ENCODE measurements at regions not wholly inside any gene's neighbourhood (a gene's known extent, or its start where the extent isn't known, plus 50 kb on each side); places are given as distances from the start of the nearest gene placed in this dataset.

DNA sequence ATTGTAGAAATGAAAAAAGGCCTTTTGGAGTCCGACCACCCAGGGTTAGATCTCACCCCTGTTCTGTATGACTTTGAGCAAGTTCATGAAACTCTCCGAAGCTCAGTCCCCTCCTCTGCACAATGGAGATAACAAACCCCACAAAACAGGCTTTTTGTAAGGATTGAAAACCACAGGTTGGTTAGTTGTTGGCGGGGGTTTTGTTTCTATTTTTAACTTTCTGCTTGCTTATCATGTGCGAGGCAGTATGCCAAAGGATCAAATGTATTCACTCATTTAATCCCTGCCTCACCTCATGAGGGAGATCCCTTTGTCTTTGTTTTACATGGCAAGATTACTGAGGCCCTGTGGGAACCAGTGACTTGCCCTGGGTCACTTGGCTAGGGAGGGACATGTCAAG, 539.1 kb downstream of the CDK5RAP2 start:
- no peak for DNase-seq (ENCODE audit: low spot score)
- in situ Hi-C loops (cut with MboI; ENCODE audit: low sequenced_read_pairs, unreplicated experiment) = no loop called here
- TF ChIP-seq, protein P1, sequence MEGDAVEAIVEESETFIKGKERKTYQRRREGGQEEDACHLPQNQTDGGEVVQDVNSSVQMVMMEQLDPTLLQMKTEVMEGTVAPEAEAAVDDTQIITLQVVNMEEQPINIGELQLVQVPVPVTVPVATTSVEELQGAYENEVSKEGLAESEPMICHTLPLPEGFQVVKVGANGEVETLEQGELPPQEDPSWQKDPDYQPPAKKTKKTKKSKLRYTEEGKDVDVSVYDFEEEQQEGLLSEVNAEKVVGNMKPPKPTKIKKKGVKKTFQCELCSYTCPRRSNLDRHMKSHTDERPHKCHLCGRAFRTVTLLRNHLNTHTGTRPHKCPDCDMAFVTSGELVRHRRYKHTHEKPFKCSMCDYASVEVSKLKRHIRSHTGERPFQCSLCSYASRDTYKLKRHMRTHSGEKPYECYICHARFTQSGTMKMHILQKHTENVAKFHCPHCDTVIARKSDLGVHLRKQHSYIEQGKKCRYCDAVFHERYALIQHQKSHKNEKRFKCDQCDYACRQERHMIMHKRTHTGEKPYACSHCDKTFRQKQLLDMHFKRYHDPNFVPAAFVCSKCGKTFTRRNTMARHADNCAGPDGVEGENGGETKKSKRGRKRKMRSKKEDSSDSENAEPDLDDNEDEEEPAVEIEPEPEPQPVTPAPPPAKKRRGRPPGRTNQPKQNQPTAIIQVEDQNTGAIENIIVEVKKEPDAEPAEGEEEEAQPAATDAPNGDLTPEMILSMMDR (IDR thresholded peaks at IDR 0.05; ENCODE audit: borderline replicate concordance, control extremely low read depth, extremely low read depth, insufficient read depth, missing control alignments) = no peak

DNA sequence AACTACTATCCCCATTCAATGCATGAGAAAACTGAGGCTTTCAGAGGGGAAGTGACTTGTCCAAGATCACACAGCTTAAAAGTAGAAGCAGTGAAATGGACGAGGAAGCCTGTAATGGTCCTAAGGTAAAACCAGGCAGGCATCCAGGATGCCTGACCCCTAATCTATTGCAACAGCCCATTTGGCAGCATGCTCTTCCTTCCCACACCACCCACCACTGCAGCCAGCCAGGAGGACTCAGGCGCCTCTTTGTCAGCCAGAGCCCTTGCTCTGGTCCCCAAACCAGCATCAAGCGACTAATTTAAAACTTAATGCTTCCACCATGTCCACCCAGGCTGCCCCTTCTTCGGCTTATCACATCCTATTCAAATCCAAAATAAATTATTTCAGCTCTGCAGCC, 541.6 kb downstream of the CDK5RAP2 start:
- TF ChIP-seq, protein P1 (IDR thresholded peaks at IDR 0.05; ENCODE audit: borderline replicate concordance, control extremely low read depth, extremely low read depth, insufficient read depth, missing control alignments) = no peak
- no peak for DNase-seq (ENCODE audit: low spot score)
- in situ Hi-C loops (cut with MboI; ENCODE audit: low sequenced_read_pairs, unreplicated experiment) = no loop called here

DNA sequence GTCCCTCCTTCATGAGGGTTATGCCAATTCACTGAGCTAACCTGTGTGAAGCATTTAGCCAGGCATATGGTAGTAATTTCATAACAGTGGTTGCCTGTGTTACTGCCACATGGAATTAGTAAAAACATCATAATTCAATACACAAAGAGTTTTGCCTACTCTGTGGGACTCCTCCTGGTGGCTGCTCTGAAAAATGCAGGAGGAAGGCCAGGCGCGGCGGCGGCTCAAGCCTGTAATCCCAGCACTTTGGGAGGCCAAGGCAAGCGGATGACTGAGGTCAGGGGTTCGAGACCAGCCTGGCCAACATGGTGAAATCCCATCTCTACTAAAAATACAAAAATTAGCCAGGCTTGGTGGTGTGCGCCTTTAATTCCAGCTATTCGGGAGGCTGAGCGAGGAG, 547.3 kb downstream of the CDK5RAP2 start:
- no peak for DNase-seq (ENCODE audit: low spot score)
- in situ Hi-C loops (cut with MboI; ENCODE audit: low sequenced_read_pairs, unreplicated experiment) = no loop called here
- TF ChIP-seq, protein P1 (IDR thresholded peaks at IDR 0.05; ENCODE audit: borderline replicate concordance, control extremely low read depth, extremely low read depth, insufficient read depth, missing control alignments) = no peak

DNA sequence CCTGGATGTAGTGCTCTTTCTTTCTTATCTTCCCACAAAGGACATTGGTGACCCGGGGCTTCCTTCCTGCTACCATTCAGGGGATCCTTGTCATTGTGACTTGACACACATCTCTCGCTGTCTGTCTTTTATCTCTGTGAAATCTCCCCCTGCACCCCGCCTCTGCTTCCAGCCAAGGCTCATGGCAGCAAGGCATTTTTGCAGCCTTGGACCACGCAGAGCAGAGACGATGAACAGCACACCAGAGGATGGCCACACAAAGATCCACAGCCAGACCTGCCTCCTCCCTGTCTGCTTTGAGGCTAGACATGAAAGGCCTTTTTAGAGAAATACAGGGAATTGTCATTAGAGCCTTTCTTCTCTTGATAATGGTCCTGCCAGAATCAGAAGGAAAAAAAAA, 549.1 kb downstream of the CDK5RAP2 start:
- in situ Hi-C loops (cut with MboI; ENCODE audit: low sequenced_read_pairs, unreplicated experiment) = no loop called here
- DNase-seq (ENCODE audit: low spot score) = no peak
- TF ChIP-seq, protein P1 (IDR thresholded peaks at IDR 0.05; ENCODE audit: borderline replicate concordance, control extremely low read depth, extremely low read depth, insufficient read depth, missing control alignments) = no peak

DNA sequence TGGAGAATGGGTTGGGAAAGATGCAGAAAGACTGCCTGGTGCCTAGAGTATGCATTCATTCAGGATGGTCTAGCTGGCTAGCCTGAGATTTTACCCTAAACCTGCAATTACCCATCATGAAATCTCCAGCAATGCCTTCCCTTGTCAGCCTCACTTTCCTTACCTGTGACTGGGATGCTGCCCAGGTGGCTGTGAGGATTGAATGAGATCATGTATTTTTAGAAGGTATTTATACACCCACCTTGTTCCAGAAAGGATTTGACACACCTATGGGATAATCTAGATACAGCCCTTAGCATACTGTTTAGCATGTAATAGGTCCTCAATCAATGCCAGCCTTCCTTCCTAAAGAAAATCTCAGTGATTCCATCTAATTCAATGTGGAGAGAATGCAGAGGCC, 561.4 kb downstream of the CDK5RAP2 start:
- TF ChIP-seq, protein P1 (IDR thresholded peaks at IDR 0.05; ENCODE audit: borderline replicate concordance, control extremely low read depth, extremely low read depth, insufficient read depth, missing control alignments) = no peak
- no peak for DNase-seq (ENCODE audit: low spot score)
- in situ Hi-C loops (cut with MboI; ENCODE audit: low sequenced_read_pairs, unreplicated experiment) = no loop called here

DNA sequence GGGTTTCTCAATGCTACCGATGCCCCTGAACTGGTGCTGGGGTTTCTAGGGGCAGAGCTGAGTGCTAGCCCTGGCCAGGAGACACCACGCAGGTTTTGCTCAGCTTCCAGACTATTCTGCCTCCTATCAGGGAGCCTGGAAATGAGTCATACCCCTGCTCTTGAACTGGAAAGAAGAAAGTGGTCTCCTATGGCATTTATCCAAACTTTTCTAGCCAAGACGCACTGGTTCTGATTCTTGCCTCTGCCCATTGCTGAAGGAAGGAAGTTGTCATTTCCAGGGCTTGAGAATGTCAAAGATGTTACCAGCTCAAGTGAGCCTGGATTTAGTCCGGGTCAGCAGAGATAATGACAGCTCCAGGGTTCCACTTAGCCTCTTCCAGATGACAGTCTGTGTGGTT, 561.9 kb downstream of the CDK5RAP2 start:
- no peak for DNase-seq (ENCODE audit: low spot score)
- TF ChIP-seq, protein P1 (IDR thresholded peaks at IDR 0.05; ENCODE audit: borderline replicate concordance, control extremely low read depth, extremely low read depth, insufficient read depth, missing control alignments) = no peak
- in situ Hi-C loops (cut with MboI; ENCODE audit: low sequenced_read_pairs, unreplicated experiment) = no loop called here

DNA sequence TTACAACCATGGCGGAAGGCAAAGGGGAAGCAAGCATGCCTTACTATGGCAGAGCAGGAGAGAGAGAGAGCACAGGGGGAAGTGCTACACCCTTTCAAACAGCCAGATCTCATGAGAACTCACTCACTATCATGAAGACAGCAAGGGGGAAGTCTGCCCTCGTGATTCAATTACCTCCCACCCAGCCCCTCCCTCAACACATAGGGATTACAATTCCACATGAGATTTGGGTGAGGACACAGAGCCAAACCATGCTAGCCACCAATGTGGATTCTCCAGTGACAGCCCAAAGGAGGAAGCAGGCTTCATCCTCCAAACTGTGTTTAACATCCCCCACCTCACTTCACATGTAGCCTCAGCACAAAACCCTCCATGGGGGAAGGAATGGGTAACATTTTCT, 563.7 kb downstream of the CDK5RAP2 start:
- TF ChIP-seq, protein P1 (IDR thresholded peaks at IDR 0.05; ENCODE audit: borderline replicate concordance, control extremely low read depth, extremely low read depth, insufficient read depth, missing control alignments) = no peak
- DNase-seq (ENCODE audit: low spot score) = no peak
- in situ Hi-C loops (cut with MboI; ENCODE audit: low sequenced_read_pairs, unreplicated experiment) = no loop called here
